ENCODE measurements at regions not wholly inside any gene's neighbourhood (a gene's known extent, or its start where the extent isn't known, plus 50 kb on each side); places are given as distances from the start of the nearest gene placed in this dataset.
A peak's percentile ranks its signal among the peaks of the same experiment; 100 is the strongest.

DNA sequence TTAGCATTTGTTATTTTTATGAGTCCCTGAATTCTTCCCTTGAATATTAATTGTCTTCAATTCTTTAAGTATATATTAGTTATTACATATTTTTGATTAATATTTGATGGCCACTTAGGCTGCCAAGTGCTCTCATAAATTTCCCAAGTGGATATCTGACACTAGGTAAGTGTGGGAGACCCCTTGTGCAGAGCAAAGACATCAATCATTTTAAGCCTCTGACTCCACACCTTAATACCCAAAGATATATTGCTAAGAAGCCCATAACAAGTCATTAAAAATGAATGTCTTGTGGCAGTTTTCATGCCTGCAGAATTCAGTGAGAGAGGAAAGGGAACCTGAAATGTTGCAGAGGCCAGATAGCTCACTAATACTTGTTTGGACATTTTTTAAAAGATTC, 58.4 kb upstream of the PROX1 start:
- Mint-ChIP-seq H3K9me3 (ENCODE audit: unreplicated experiment) (no peaks in the 10 kb centered on the region), H3K4me1 (ENCODE audit: unreplicated experiment) (peaks cover 8% of the 10 kb centered on the region), H3K27ac (ENCODE audit: unreplicated experiment) (no peak overlapping the region), H3K27me3 (ENCODE audit: unreplicated experiment) (peaks cover 2% of the 10 kb centered on the region), H3K36me3 (ENCODE audit: low read depth, unreplicated experiment) (no peaks in the 10 kb centered on the region), H3K4me3 (ENCODE audit: unreplicated experiment) (no peak overlapping the region)
- no peak for DNase-seq (ENCODE audit: low spot score)
- TF ChIP-seq, protein P1, sequence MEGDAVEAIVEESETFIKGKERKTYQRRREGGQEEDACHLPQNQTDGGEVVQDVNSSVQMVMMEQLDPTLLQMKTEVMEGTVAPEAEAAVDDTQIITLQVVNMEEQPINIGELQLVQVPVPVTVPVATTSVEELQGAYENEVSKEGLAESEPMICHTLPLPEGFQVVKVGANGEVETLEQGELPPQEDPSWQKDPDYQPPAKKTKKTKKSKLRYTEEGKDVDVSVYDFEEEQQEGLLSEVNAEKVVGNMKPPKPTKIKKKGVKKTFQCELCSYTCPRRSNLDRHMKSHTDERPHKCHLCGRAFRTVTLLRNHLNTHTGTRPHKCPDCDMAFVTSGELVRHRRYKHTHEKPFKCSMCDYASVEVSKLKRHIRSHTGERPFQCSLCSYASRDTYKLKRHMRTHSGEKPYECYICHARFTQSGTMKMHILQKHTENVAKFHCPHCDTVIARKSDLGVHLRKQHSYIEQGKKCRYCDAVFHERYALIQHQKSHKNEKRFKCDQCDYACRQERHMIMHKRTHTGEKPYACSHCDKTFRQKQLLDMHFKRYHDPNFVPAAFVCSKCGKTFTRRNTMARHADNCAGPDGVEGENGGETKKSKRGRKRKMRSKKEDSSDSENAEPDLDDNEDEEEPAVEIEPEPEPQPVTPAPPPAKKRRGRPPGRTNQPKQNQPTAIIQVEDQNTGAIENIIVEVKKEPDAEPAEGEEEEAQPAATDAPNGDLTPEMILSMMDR (IDR thresholded peaks at IDR 0.05; ENCODE audit: unreplicated experiment), result no peak

DNA sequence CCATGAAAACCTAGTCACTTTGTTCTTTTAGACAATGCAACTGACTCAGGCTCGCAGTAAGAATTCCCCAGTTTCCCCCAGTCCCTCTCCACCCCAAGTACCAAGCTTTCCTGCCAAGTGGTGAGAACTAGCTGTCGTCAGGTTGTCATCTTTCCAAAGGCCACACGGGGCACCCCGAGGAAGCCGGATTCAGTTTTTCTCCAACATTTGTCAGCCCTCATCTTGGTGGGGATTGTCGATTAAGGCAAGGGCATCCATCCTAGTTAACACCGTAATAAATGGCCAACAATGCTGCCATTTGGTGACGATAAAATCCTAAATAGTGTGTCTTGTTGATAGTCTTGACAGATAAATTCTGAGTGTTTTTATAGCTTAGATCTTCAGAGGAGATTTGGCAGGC, 55.9 kb upstream of the PROX1 start:
- DNase-seq (ENCODE audit: low spot score), result peak; percentile 13
- Mint-ChIP-seq H3K27me3 (ENCODE audit: unreplicated experiment) (peaks cover 2% of the 10 kb centered on the region), H3K4me1 (ENCODE audit: unreplicated experiment) (peaks cover 3% of the 10 kb centered on the region), H3K27ac (ENCODE audit: unreplicated experiment) (no peak overlapping the region), H3K36me3 (ENCODE audit: low read depth, unreplicated experiment) (no peaks in the 10 kb centered on the region), H3K4me3 (ENCODE audit: unreplicated experiment) (no peak overlapping the region), H3K9me3 (ENCODE audit: unreplicated experiment) (no peaks in the 10 kb centered on the region)
- TF ChIP-seq, protein P1 (IDR thresholded peaks at IDR 0.05; ENCODE audit: unreplicated experiment), result no peak

- Mint-ChIP-seq H3K27ac (ENCODE audit: unreplicated experiment) (no peak overlapping the region), H3K4me3 (ENCODE audit: unreplicated experiment) (no peak overlapping the region), H3K4me1 (ENCODE audit: unreplicated experiment) (peaks cover 3% of the 10 kb centered on the region), H3K9me3 (ENCODE audit: unreplicated experiment) (no peaks in the 10 kb centered on the region), H3K27me3 (ENCODE audit: unreplicated experiment) (peaks cover 2% of the 10 kb centered on the region), H3K36me3 (ENCODE audit: low read depth, unreplicated experiment) (no peaks in the 10 kb centered on the region)
- TF ChIP-seq, protein P1 (IDR thresholded peaks at IDR 0.05; ENCODE audit: unreplicated experiment), result no peak
- DNase-seq (ENCODE audit: low spot score), result no peak
Observed at GRCh38 chr1:213933336-213933735, 54.4 kb upstream of the PROX1 start.

DNA sequence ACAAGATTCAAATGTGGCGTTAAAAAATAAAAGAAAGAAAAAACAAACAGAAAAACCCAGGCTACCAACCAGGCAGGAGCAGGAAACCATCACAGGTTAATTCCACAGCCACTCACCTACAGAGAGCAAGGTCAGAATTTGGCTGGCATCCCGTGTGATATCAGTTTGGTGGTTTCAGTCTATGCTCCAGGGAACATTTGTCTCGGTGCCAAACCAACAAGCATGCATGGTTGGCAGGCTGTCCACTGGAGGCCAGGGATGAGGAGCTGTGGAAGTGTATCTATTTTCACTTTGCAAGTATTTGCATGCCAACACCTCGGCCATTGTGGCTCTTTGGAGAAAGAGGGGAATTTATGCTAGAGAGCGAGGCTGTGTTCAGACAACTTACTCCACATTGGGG, 53.1 kb upstream of the PROX1 start:
- H3K27ac Mint-ChIP-seq (ENCODE audit: unreplicated experiment), result no peak overlapping the region
- TF ChIP-seq, protein P1 (IDR thresholded peaks at IDR 0.05; ENCODE audit: unreplicated experiment), result no peak
- H3K36me3 Mint-ChIP-seq (ENCODE audit: low read depth, unreplicated experiment), result no peaks in the 10 kb centered on the region
- peaks cover 3% of the 10 kb centered on the region for H3K4me1 Mint-ChIP-seq (ENCODE audit: unreplicated experiment)
- no peak overlapping the region for H3K4me3 Mint-ChIP-seq (ENCODE audit: unreplicated experiment)
- no peak for DNase-seq (ENCODE audit: low spot score)
- H3K9me3 Mint-ChIP-seq (ENCODE audit: unreplicated experiment), result no peaks in the 10 kb centered on the region
- H3K27me3 Mint-ChIP-seq (ENCODE audit: unreplicated experiment), result peaks cover 4% of the 10 kb centered on the region

- DNase-seq (ENCODE audit: low spot score), result no peak
- H3K4me3 Mint-ChIP-seq (ENCODE audit: unreplicated experiment), result no peak overlapping the region
- no peak overlapping the region for H3K27ac Mint-ChIP-seq (ENCODE audit: unreplicated experiment)
- no peaks in the 10 kb centered on the region for H3K36me3 Mint-ChIP-seq (ENCODE audit: low read depth, unreplicated experiment)
- no peaks in the 10 kb centered on the region for H3K4me1 Mint-ChIP-seq (ENCODE audit: unreplicated experiment)
- H3K27me3 Mint-ChIP-seq (ENCODE audit: unreplicated experiment), result peaks cover 4% of the 10 kb centered on the region
- TF ChIP-seq, protein P1 (IDR thresholded peaks at IDR 0.05; ENCODE audit: unreplicated experiment), result no peak
- no peaks in the 10 kb centered on the region for H3K9me3 Mint-ChIP-seq (ENCODE audit: unreplicated experiment)
Observed at GRCh38 chr1:213936571-213936970, 51.2 kb upstream of the PROX1 start.

Measured in endothelial cell (in vitro differentiated cells).